HCT116 (cell line): ENCODE measurements at regions not wholly inside any gene's neighbourhood (a gene's known extent, or its start where the extent isn't known, plus 50 kb on each side); places are given as distances from the start of the nearest gene placed in this dataset.

Experiments used
- ATF3 ChIP-seq: IDR thresholded peaks from 2 replicates; pipeline ENCODE4 v1.6.1; 2012
- CBX3 ChIP-seq: IDR thresholded peaks from 2 replicates; pipeline ENCODE4 v1.6.1; 2012; ENCODE audit warnings: low read depth
- CEBPB ChIP-seq: IDR thresholded peaks from 2 replicates; pipeline ENCODE4 v1.6.1; 2012; ENCODE audit warnings: low read depth
- CTCF ChIP-seq, 3 experiments: fragments of 200-600 bp in 1 of 3; sonication (generic) in 1 of 3; IDR thresholded peaks in 2 of 3; conservative IDR thresholded peaks in 1 of 3; 2 replicates each; pipeline ENCODE4 v1.5.1; 2012 to 2017; ENCODE audit warnings: low read depth in 2 of 3, low read length in 2 of 3, antibody characterized with exemption in 1 of 3, borderline replicate concordance in 1 of 3, control low read depth in 1 of 3, mild to moderate bottlenecking in 1 of 3, mixed read lengths in 1 of 3, mixed run types in 1 of 3, moderate library complexity in 1 of 3; ENCODE audit not compliant: insufficient read depth in 1 of 3
- ELF1 ChIP-seq: IDR thresholded peaks from 2 replicates; pipeline ENCODE4 v1.6.1; 2012; ENCODE audit warnings: low read depth, borderline replicate concordance
- EZH2 ChIP-seq: fragments of 200-600 bp; sonication (generic); IDR thresholded peaks from 2 replicates; pipeline ENCODE4 v1.6.1; 2017; ENCODE audit warnings: antibody characterized with exemption, mixed run types
- JUND ChIP-seq: IDR thresholded peaks from 2 replicates; pipeline ENCODE4 v1.6.1; 2012
- POLR2A ChIP-seq: IDR thresholded peaks from 2 replicates; pipeline ENCODE4 v1.7.0; 2011; ENCODE audit warnings: borderline replicate concordance; ENCODE audit not compliant: insufficient read depth, insufficient read length; ENCODE audit errors: extremely low read depth
- REST ChIP-seq: IDR thresholded peaks from 2 replicates; pipeline ENCODE4 v1.6.1; 2012; ENCODE audit warnings: low read depth
- YY1 ChIP-seq: IDR thresholded peaks from 2 replicates; pipeline ENCODE4 v1.6.1; 2011; ENCODE audit warnings: low read length, low read depth, moderate library complexity, mild to moderate bottlenecking; ENCODE audit not compliant: insufficient replicate concordance; ENCODE audit errors: extremely low read depth

- TF ChIP-seq CEBPB (no peak), REST (no peak), POLR2A (no peak), CTCF (IDR thresholded peaks at IDR 0.05 in 2 of 3, conservative IDR thresholded peaks at IDR 0.05 in 1 of 3; ENCODE audit: borderline replicate concordance in 1 of 3, insufficient read depth in 1 of 3, low read depth in 2 of 3, low read length in 2 of 3) (no peak), YY1 (no peak), EZH2 (no peak), ATF3 (no peak), ELF1 (no peak), JUND (no peak), CBX3 (no peak)
Measured at GRCh38 chr20:9940329-9940728, 94.5 kb upstream of the ANKEF1 start.
